Suprapubic skin (tissue), 4 donors: ENCODE measurements at regions not wholly inside any gene's neighbourhood (a gene's known extent, or its start where the extent isn't known, plus 50 kb on each side); places are given as distances from the start of the nearest gene placed in this dataset.

Experiments used
- DNase-seq, 2 donors: peaks; one replicate each; pipeline ENCODE4 v3.0.0-alpha.2; 2019; ENCODE audit warnings: low spot score in 2 of 2
- H3K27ac ChIP-seq: fragments of 200-600 bp; sonication (generic); one replicate; pipeline ENCODE4 v1.5.1; 2019
- H3K27me3 ChIP-seq: fragments of 200-600 bp; sonication (generic); one replicate; pipeline ENCODE4 v1.5.1; 2019
- H3K36me3 ChIP-seq: fragments of 200-600 bp; sonication (generic); one replicate; pipeline ENCODE4 v1.5.1; 2019
- H3K4me1 ChIP-seq: fragments of 200-600 bp; sonication (generic); one replicate; pipeline ENCODE4 v1.5.1; 2019
- H3K4me3 ChIP-seq: fragments of 200-600 bp; sonication (generic); one replicate; pipeline ENCODE4 v1.5.1; 2019; ENCODE audit warnings: mild to moderate bottlenecking
- H3K9me3 ChIP-seq: fragments of 200-600 bp; sonication (generic); one replicate; pipeline ENCODE4 v1.5.1; 2019
- CTCF ChIP-seq, 2 donors: fragments of 200-600 bp in 1 of 2; fragments of 450-650 bp in 1 of 2; sonication (generic) in 1 of 2; IDR thresholded peaks; one replicate each; pipeline ENCODE4 v1.5.1; 2016 to 2019; ENCODE audit warnings: antibody characterized with exemption in 2 of 2, mild to moderate bottlenecking in 1 of 2, moderate library complexity in 1 of 2
- EP300 ChIP-seq: sonication (generic); formaldehyde crosslinking; IDR thresholded peaks from one replicate; pipeline ENCODE4 v1.6.1; 2017; ENCODE audit warnings: antibody characterized with exemption
- POLR2A ChIP-seq, 2 donors: fragments of 450-650 bp; IDR thresholded peaks; one replicate each; pipeline ENCODE4 v1.6.1; 2017; ENCODE audit warnings: antibody characterized with exemption in 2 of 2, mild to moderate bottlenecking in 2 of 2, moderate library complexity in 2 of 2
- POLR2AphosphoS5 ChIP-seq, 3 donors: sonication (generic); formaldehyde crosslinking; IDR thresholded peaks; one replicate each; pipeline ENCODE4 v1.6.1; 2017; ENCODE audit warnings: antibody characterized with exemption in 3 of 3
- WGBS: methylation state at CpG from one replicate; pipeline ENCODE4 v1.1.5; 2018; 5-methylcytosine and 5-hydroxymethylcytosine counted together

DNA sequence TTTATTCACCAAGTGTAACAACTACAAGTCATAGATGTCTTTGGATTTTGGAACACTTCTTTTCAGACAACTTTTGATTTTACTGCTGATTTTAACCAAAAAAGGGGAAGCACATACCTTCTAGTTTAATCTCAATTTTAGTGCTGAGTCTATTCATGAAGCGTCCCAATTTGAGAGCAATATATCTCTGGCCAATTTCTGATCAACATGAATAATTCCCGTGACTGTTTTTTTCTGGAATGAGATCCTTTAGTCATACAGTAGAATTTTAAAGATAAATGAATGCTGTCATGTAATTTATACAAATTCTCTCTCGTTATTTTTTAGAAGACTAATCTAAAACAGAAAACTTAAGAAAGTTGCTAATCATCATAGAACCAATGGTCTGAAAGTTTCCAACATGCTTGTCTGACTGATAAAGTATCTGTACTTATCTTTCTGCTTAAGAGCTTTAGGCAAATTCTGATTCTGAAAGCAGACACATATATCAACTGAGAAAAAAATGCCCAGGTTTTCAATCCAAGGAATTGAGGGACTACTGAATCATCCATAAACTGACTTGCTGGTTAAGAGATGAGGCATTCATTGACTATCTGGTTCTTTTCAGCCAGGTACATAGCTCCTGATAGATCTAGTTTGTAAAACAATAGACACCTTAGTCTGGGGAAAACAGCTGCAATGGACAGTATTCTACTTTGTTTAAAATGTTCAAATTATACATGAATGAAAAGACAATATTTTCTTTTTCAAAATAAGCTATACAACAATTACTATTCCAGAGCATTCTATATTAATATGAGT, 657.5 kb downstream of the RFPL4B start:
- WGBS: 60% methylated on average over 3 of the region's 3 CpGs
- H3K4me1 ChIP-seq: no peaks in the 10 kb centered on the region
- H3K27me3 ChIP-seq: no peaks in the 10 kb centered on the region
- DNase-seq: no peak
- TF ChIP-seq CTCF (IDR thresholded peaks at IDR 0.05): no peak
- TF ChIP-seq POLR2AphosphoS5 (IDR thresholded peaks at IDR 0.05): no peak
- no peak overlapping the region for H3K27ac ChIP-seq
- H3K36me3 ChIP-seq: no peaks in the 10 kb centered on the region
- H3K9me3 ChIP-seq: no peaks in the 10 kb centered on the region
- no peak overlapping the region for H3K4me3 ChIP-seq

DNA sequence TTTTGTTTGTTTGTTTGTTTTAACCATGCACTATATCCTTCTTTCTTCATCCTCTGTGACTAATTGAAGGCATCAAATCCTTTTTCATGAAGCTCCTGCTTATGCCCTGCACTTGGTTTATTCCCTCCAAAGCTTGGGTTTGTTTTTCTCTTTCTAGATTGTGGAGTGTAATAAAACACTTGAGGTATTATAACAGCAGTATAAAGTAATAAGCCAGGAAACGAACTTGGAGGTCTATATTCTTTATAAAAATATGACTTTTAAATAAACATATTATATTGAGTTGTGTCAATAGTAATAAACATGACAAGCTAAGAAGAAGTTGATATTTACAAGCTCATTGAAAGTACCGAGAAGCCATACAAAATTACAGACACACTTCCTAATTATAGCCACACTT, 659.4 kb downstream of the RFPL4B start:
- Histone ChIP-seq H3K27ac (no peak overlapping the region), H3K36me3 (no peaks in the 10 kb centered on the region), H3K27me3 (no peaks in the 10 kb centered on the region), H3K4me3 (no peak overlapping the region), H3K9me3 (no peaks in the 10 kb centered on the region), H3K4me1 (no peaks in the 10 kb centered on the region)
- TF ChIP-seq POLR2AphosphoS5 (IDR thresholded peaks at IDR 0.05) (no peak), POLR2A (IDR thresholded peaks at IDR 0.05) (no peak), CTCF (IDR thresholded peaks at IDR 0.05) (no peak), EP300 (no peak)
- WGBS: 93% methylated on average over 2 of the region's 2 CpGs
- DNase-seq: no peak

DNA sequence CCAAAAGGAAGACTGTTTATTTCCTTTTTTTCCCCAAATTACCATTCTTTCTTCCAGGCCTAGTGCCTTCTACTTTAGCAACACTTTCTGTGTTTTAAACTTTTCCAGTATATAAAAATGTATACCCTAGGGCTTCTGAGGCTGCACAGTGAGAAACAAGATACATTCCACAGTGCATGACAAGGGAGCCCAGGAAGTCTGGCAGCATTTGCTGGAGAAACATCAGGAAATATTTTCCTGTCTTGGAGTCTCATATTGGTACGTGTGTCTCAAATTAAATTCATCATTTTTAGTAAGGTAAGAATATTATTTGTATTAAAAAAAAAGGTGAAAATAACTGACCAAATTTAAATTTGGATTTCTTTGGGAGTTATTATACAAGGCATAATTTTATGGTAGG, 662.6 kb downstream of the RFPL4B start:
- Histone ChIP-seq H3K9me3 (no peaks in the 10 kb centered on the region), H3K4me3 (no peak overlapping the region), H3K4me1 (no peaks in the 10 kb centered on the region), H3K27ac (no peak overlapping the region), H3K36me3 (no peaks in the 10 kb centered on the region), H3K27me3 (no peaks in the 10 kb centered on the region)
- WGBS: 42% methylated on average over 1 of the region's 1 CpG
- no peak for DNase-seq
- TF ChIP-seq CTCF (IDR thresholded peaks at IDR 0.05) (no peak), EP300 (no peak)

GRCh38 chr6:113010196-113010989, 663.3 kb downstream of the RFPL4B start:
- WGBS: 90% methylated on average over 3 of the region's 3 CpGs
- no peak overlapping the region for H3K27ac ChIP-seq
- no peaks in the 10 kb centered on the region for H3K36me3 ChIP-seq
- H3K27me3 ChIP-seq: no peaks in the 10 kb centered on the region
- DNase-seq: no peak
- H3K9me3 ChIP-seq: no peaks in the 10 kb centered on the region
- no peaks in the 10 kb centered on the region for H3K4me1 ChIP-seq
- no peak overlapping the region for H3K4me3 ChIP-seq
- TF ChIP-seq CTCF (IDR thresholded peaks at IDR 0.05): no peak
- TF ChIP-seq POLR2A (IDR thresholded peaks at IDR 0.05): no peak
- TF ChIP-seq EP300: no peak
- TF ChIP-seq POLR2AphosphoS5 (IDR thresholded peaks at IDR 0.05): no peak

DNA sequence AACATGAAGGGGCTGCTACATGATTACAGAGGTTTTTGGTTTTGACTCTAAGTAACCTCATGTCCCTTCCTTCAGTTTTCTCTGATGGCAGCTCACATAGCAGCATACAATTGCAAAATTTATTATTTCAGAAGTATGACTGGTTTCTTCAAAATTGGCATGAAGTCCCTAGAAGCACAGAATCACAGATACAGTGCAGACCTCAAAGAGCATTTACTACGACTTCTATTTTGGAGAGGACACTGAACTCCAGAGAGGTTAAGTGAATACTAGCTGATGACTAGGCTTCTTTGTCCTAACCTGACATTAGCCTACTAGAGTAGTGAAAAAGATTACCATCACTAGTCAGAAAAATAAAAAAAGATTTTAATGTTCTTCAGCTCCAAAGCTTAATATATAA, 664.3 kb downstream of the RFPL4B start:
- H3K4me3 ChIP-seq: no peak overlapping the region
- no peaks in the 10 kb centered on the region for H3K9me3 ChIP-seq
- H3K27me3 ChIP-seq: no peaks in the 10 kb centered on the region
- 0% methylated on average over 1 of the region's 1 CpG for WGBS
- no peak overlapping the region for H3K27ac ChIP-seq
- no peaks in the 10 kb centered on the region for H3K4me1 ChIP-seq
- TF ChIP-seq CTCF (IDR thresholded peaks at IDR 0.05) (no peak), EP300 (no peak)
- H3K36me3 ChIP-seq: no peaks in the 10 kb centered on the region
- no peak for DNase-seq
